LNCAP (cell line): ENCODE measurements at regions not wholly inside any gene's neighbourhood (a gene's known extent, or its start where the extent isn't known, plus 50 kb on each side); places are given as distances from the start of the nearest gene placed in this dataset.

ENCODE experiments used
- TF ChIP-seq, protein P1 (sequence below): fragments of 450-650 bp; IDR thresholded peaks from 2 replicates; pipeline ENCODE4 v1.5.1; 2017; ENCODE audit warnings: mild to moderate bottlenecking

GRCh38 chr4:107292979-107293378 is 256.9 kb upstream of the DKK2 start:
- TF ChIP-seq, protein P1, sequence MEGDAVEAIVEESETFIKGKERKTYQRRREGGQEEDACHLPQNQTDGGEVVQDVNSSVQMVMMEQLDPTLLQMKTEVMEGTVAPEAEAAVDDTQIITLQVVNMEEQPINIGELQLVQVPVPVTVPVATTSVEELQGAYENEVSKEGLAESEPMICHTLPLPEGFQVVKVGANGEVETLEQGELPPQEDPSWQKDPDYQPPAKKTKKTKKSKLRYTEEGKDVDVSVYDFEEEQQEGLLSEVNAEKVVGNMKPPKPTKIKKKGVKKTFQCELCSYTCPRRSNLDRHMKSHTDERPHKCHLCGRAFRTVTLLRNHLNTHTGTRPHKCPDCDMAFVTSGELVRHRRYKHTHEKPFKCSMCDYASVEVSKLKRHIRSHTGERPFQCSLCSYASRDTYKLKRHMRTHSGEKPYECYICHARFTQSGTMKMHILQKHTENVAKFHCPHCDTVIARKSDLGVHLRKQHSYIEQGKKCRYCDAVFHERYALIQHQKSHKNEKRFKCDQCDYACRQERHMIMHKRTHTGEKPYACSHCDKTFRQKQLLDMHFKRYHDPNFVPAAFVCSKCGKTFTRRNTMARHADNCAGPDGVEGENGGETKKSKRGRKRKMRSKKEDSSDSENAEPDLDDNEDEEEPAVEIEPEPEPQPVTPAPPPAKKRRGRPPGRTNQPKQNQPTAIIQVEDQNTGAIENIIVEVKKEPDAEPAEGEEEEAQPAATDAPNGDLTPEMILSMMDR: no peak

- TF ChIP-seq, protein P1: no peak
Measured at GRCh38 chr4:107283587-107284559, 247.8 kb upstream of the DKK2 start.

GRCh38 chr4:107279733-107280132 is 243.6 kb upstream of the DKK2 start:
- TF ChIP-seq, protein P1: no peak

- TF ChIP-seq, protein P1: no peak
Measured at GRCh38 chr4:107278791-107279483, 242.8 kb upstream of the DKK2 start.

GRCh38 chr4:107276052-107276451 is 239.9 kb upstream of the DKK2 start:
- TF ChIP-seq, protein P1: no peak

DNA sequence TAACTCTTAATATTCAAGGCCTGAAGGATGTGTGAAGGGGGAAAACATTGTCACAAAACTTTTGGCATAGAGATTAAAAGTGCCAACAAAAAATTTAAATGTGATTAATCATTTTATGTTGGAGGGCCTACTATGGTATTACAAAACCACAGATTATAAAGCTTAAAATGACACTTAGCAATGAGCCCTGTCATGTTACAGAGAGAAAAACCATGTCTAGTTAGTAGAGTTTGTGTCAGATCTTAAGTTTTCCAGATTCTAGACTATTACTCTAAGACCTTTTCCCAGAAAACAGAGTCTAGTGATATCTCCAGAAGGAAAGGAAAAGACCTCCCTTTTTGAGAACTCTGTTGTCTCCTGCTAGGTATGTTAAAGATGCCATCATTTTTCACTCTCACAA is 239.1 kb upstream of the DKK2 start:
- TF ChIP-seq, protein P1: no peak

GRCh38 chr4:107270614-107271013 is 234.5 kb upstream of the DKK2 start:
- TF ChIP-seq, protein P1: no peak
